SU-DHL-6 (cell line): ENCODE measurements at regions not wholly inside any gene's neighbourhood (a gene's known extent, or its start where the extent isn't known, plus 50 kb on each side); places are given as distances from the start of the nearest gene placed in this dataset.

Experiments used
- EZH2phosphoT487 ChIP-seq: fragments of 200-600 bp; sonication (generic), shearing (Covaris generic); conservative IDR thresholded peaks from 2 replicates; pipeline ENCODE4 v1.6.1; 2018; ENCODE audit warnings: mild to moderate bottlenecking, antibody characterized with exemption, low read length, moderate library complexity, mixed read lengths
- TF ChIP-seq, protein P1 (sequence below): fragments of 200-600 bp; sonication (generic); IDR thresholded peaks from one replicate; pipeline ENCODE4 v1.5.1; 2017; ENCODE audit warnings: antibody characterized with exemption, mild to moderate bottlenecking, low read length, moderate library complexity; ENCODE audit not compliant: insufficient read depth, poor library complexity, severe bottlenecking

DNA sequence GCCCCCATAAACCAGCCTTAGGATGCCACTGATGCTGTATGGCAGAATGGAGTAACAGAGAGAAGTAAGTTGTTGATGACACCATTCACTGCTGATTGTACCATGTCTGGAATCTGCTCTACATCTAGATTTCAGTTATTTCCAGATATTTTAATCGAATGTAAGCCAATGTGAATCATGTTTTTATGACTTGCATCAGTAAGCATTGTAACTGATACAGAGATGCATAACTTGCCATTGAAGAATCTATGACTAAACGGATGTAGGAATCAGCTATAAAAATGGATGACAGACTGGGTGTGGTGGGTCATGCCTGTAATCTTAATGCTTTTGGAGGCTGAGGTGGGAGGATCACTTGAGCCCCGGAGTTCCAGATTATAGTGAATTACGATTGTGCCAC is 161.0 kb upstream of the GATB start:
- TF ChIP-seq, protein P1, sequence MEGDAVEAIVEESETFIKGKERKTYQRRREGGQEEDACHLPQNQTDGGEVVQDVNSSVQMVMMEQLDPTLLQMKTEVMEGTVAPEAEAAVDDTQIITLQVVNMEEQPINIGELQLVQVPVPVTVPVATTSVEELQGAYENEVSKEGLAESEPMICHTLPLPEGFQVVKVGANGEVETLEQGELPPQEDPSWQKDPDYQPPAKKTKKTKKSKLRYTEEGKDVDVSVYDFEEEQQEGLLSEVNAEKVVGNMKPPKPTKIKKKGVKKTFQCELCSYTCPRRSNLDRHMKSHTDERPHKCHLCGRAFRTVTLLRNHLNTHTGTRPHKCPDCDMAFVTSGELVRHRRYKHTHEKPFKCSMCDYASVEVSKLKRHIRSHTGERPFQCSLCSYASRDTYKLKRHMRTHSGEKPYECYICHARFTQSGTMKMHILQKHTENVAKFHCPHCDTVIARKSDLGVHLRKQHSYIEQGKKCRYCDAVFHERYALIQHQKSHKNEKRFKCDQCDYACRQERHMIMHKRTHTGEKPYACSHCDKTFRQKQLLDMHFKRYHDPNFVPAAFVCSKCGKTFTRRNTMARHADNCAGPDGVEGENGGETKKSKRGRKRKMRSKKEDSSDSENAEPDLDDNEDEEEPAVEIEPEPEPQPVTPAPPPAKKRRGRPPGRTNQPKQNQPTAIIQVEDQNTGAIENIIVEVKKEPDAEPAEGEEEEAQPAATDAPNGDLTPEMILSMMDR: no peak
- no peak for TF ChIP-seq EZH2phosphoT487
